Activated T-cell treated with anti-CD3 and anti-CD28 coated beads, Interleukin-2, amount 50 U/mL, for 1 hour (primary cell): ENCODE measurements at regions not wholly inside any gene's neighbourhood (a gene's known extent, or its start where the extent isn't known, plus 50 kb on each side); places are given as distances from the start of the nearest gene placed in this dataset.

Experiments
- DNase-seq: peaks from one replicate; pipeline ENCODE4 v3.0.0-alpha.2; 2020

DNA sequence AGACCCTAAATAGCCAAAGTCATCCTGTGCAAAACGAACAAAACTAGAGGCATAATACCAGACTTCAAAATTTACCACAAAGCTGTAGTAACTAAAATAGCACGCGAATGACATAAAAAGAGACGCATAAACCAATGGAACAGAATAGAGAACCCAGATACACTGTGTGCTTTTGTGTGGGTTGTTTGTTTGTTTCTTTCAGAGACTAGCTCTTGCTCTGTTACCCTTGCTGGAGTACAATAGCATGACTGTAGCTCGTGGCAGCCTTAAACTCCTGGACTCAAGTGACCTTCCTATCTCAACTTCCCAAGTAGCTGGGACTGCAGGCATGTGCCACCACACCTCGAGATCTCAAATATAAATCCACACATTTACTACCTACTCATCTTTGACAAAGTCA is 1314.6 kb upstream of the GBE1 start:
- DNase-seq, result no peak

DNA sequence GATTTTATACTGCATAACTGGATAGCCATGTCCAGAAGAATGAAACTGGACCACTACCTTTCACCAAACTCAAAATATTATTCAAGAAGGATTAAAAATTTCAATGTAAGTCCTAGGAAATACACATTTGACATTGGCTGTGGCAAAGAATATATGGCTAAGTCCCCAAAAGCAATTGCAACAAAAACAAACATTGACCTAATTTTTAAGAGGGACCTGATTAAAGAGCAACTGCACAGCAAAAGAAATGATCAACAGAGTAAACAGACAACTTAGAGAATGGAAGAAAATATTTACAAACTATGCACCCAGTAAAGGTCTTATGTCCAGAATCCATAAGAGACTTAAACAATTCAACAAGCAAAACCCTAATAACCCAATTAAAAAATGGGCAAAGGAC is 1313.0 kb upstream of the GBE1 start:
- no peak for DNase-seq

DNA sequence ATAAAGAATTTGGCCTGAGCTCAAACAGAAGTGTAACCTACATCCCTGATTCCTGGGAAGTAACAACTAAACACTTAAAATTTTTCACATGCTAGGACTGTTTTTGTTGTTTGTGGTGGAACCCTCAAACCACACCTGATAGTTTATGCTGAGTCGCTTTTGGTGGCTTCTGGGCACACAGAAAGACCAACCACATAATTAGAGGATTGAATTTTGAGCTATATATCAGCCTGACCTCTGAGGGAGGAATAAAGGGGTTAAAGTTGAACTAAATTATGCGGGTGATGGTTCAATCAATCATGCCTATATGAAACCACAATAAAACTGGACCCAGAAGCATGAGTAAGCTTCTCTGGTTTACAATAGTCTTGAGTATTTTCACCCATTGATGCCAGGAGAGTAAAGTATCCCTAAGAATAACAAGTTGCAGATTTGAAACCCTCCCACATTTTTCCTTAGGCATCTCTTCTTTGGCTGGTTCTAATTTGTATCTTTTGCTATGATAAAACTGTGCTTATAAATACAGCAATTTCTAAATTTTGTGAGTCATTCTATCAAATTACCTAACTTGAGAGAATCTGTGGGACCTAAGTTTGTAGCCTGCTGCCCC is 1304.5 kb upstream of the GBE1 start:
- no peak for DNase-seq

DNA sequence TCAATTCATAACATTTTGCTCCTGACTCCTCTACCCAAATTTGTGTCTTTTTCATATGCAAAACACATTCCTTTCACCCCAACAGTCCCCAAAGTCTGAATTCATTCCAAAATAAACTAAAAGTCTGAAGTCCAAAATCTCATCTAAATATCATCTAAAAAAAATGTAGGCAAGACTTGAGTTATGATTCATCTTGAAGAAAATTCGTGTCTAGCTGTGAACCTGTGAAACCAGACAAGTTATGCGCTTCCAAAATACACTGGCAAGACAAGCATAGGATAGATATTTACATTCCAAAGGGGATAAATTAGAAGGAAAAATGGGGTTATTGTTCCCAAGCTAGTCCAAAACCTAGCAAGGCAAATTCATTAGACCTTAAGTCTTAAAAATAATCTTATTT is 1302.0 kb upstream of the GBE1 start:
- DNase-seq, result no peak

DNA sequence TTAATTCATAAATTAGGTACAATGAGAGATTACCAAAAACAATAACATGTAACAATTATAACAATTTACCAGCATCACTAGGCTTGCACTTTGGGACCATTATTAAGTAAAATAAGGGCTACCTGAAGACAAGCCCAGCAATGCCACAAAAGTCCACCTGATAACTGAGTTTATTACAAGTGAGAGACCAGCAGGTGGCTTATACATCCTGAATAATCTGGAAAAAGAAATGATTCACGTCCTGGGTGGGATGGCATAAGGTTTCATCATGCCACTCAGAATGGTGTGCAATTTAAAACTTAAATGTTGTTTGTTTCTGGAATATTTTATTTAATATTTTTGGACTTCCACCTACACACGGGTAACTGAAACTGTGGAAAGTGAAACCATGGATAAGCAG is 1287.1 kb upstream of the GBE1 start:
- DNase-seq, result no peak

DNA sequence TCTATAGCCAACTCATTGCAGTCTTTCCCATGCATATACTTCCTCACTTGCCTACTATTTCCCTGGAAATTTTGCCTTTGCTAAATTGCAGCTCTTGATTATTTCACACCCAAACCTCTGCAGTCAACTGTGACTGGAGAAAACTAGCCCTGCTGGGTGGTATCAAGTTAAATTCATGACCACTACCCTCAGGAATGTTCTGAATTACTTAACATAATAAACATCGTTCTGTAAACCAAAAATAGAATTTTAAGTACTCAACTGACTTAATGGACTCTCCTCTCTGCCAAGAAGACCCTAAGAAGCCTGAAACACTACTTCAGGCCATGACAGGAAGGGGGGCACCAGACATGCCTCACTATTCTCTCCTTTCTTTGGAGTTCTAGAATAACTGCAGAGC is 1278.0 kb upstream of the GBE1 start:
- no peak for DNase-seq

DNA sequence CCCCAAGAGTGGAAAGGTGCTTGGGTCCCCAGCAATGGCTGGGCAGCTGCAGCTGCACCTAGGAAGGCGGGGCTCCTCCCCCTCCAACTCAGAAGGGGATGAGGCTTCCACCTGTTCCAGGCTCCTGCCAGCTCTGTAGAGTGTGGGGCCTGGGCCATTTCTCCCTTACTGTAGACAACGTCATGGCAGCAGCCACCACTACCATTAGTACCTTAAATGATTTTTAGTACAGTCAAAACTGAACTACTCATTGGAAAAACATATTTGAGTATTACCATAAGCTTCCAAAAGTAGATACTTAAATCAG is 1274.2 kb upstream of the GBE1 start:
- DNase-seq, result no peak

DNA sequence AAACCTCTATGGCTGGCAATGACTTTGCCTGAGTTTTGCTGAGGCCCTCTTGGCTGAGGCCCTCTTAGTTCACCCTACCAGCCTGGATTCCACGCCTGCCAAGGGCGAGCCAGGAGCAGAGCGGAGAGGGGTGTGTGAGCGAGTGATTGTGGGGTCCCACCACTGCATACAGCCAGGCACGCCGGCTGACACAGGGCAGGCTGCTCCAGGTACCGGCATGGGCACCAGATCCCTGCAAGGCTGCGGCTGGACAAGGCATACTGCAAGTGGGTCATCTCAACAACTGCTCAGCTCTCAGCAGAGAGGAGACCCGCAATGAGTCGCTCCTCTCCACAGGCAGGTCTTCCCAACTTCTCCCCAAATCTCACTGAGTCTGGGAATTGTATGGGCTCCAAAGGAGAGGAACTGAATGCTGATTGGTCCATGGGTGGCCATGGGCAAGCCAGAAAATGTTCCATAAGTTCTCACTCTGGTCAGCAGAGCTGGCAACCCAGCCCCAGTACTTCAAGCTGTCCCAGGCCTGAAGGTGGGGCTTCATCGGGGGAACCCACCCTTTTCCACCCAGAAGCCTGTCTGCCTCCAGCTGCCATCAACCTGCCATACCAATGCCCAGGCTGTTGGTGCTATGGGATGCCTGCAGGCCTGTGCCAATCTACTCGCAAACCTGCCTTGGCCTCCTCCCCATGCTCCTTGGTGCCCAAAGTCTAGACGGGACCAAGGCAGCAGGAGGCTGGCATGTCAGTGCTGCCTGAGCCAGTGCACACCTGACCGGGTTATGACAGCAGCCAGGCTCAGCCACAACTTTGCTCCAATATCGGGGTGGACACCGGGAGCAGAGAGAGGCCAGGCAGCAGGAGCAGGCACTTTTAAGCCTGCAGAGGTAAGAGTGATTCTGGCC is 1273.6 kb upstream of the GBE1 start:
- DNase-seq, result peak; percentile 10

DNA sequence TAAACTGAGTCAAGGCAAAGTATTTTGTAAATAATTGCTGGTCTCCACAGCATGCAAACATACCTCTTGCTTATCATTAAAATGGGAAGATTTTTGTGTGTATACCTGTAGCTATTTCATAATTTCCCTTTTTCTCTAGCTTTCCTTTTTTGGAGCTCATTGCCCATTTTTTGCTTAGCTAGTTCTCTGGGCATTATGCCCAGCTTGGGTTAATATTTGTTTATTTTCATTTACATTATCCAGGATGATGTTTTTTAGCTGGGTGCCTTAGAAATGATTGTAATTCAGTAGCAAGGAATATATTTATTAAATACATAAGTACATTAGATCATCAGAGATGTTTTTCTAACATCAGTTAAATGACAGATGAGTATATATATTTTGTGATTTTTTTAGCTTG is 1271.7 kb upstream of the GBE1 start:
- DNase-seq, result no peak

DNA sequence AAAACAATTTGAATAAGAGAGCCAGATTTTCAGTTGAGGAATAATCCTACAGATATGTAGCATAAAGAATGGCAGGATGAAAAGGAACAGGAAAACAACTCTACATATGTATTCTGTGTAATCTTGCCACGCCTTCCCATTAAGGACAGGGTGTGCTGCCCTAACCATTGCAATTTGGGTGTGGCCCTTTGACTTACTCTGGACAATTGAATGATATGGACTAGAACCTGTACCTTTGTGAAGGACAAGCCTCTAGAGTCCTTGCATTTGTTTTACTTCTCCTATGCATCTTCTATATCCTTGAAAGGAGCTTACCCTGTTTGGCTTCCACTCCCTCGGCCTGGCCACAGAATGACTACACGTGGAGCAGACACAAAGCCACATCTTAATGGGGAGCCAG is 1261.6 kb upstream of the GBE1 start:
- no peak for DNase-seq

DNA sequence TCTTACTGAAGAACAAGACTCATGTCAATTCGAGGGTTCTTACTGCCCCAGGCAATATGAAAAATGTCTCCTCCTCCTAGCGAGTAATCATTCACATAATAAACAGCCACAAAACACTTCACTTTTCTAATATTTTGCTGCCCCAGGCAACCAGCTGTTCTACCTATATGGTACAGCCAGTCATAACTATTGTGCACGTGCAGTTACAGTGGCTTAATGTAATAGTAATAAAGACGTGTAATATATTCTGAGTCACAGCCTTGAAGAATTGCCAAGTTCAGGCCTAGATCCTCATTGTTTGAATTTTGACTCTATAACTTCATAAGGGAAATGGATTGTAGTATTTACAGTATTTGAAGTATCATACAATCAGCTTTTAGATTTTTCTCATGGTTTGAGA is 1250.0 kb upstream of the GBE1 start:
- no peak for DNase-seq

DNA sequence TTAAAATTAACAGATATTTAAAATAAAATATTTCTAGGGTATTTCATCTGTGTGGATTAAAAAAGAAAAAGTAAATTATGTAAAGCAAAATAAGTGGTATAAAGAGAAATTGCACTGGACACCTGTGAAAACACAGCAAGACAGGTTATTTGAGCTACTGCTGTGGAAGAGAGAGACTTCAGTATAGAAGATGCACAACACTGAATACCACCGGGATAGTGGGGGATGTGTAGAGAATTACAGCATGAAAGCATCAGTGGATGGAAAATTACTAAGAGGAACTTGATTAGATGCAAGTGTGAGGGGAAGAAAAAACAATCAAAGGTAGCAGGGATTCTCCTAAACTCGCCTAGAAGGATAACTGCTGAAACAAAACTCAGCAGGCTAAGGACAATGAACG is 1242.5 kb upstream of the GBE1 start:
- DNase-seq, result no peak

DNA sequence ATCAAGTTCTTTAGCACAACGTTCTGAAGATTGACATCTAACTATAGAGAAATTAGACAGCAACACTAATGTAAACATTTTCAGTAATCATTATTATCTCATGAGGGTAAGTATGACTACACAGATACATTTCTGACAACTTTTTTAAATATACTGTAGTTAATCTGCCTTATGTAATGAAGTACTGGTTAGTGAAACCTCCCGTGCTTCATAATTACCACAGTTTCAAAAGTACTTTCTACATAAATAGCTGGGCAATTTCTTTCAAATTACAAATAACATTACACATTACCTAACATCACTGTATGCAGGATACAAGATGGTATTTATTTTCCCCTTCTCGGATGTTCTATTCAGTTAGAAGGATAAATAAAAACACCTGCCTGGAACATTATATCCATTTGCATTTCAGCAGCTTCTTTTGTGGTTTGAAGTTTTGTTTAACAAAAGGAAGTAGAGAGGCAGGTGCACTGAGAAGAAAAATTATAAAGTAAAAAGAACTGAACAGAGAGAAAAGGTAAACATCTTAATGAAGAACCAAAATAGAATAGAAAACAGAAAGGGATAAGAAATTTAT is 1241.5 kb upstream of the GBE1 start:
- no peak for DNase-seq

DNA sequence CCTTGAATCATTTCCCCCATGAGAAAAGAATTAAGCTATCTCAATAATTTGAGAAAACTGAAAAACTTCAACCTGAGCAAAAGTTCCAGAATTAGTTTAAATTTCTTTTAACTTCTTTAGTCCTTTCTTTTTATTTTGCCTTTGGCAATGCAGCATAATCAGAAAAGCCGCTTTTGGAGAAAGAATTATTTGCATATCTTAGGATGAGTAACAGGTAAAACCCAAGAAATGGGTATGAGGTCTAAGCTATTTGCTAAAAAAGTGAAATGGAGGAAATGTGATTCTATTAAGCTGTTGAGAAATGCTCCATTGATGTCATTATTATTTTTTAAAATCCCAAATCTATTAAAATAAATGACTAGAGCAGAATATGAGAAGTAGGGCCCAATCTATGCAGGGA is 1238.3 kb upstream of the GBE1 start:
- no peak for DNase-seq

DNA sequence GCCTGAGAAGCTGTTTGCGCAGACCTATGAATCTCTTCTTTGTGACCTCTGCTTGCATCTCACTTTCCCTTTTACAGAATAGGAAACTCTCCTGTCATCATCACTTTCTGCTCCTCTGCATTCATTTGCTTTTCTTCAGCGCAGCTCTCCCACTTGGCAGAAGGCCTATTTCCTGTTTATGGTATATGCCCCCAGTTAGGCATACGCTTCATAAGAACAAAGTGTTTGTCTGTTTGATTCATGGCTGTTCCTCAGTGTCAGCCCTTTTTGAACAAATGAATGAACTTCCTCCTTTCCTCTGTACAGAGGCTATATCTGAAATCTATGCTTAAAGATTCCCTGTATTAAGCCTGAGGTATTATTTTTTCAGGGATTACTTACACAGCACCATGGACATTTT is 1216.9 kb upstream of the GBE1 start:
- DNase-seq, result no peak

DNA sequence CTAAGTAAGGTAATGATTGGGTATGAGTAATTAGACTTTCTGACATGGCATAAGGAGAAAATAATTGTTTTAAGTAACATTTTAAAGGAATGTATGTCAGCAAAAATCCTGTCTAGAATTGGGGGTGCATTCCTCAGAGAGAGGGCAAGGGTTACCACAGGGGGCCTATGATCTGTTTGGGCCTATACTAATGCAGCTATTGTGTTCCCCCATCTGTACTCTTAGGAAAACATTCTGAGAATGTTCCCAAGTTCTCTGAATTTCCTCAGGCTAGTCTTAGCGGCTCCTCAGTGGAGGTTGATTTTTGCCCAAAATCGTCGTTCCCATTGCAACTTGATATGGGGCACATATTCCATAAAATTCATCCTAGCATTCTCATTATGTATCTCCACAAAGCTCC is 1216.4 kb upstream of the GBE1 start:
- no peak for DNase-seq

DNA sequence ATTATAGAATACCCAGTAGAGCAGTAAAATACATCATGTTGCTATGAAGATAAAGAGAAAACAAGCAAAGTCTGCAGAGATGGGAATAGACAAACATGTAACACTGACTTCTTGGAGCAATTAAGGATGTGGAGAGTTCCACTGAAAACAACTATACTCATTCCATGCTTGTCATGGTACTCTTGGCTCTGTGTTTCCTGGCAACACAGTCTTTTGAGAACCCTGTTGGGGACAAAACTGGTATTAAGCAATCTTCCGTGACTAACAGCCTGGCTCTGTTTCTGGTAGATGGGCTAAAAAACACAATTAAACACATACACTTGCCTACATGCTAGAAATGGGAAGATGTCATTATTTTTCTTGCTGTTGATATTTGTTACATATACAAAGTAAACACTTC is 1212.3 kb upstream of the GBE1 start:
- DNase-seq, result no peak

DNA sequence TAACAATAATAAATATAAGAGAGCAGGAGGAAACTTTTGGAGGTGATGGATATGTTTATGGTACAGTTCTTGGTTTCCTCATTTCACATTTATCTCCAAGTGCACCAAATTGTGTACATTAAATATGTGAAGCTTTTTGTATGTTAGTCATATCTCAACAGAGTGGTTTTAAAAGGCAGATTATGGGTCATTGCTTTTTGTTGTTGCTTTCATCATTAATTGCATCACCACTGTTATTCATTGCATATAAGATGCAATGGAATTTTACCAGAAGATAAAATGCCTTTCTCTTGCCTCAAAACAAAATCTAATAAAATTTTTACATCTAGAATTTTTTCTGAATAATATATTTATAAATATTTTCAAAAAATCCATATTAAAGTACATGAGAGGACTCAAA is 1198.9 kb upstream of the GBE1 start:
- no peak for DNase-seq

DNA sequence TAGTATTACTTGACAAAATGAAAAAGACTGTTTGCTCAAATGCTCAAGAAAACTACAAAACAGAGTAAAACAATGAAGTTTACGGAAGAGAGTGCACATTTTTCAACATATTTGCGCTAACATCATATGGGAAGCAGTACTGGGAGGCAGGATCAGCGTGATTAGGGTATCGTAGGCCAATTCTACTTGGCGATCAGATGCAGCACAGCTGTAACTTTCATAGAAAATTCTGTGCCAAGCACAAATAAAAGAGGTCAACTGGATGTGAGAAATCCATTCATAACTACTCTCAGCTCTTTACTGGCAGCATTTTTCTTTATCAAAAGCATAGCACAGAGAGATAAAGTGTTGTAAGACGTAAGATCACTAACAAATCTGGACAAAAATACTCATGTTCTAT is 1196.3 kb upstream of the GBE1 start:
- DNase-seq, result no peak

DNA sequence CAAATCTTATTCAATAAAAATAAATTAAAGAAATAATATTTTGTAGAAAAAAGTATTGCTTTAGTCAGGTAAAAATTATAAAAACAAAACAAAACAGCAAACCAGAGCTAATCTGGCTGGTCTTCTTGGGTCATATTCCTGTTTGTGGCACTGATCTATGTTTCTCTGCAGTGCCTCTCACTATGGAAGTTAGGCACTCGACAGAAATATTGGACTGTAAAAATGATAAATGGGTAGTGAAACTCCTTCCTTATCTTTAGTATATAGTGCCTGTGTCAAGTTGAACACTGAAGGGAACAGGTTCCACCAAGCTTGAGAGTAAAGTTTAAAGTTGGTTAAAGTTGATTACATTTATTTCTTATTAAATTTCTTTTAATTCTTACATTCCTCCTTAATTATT is 1195.6 kb upstream of the GBE1 start:
- no peak for DNase-seq

DNA sequence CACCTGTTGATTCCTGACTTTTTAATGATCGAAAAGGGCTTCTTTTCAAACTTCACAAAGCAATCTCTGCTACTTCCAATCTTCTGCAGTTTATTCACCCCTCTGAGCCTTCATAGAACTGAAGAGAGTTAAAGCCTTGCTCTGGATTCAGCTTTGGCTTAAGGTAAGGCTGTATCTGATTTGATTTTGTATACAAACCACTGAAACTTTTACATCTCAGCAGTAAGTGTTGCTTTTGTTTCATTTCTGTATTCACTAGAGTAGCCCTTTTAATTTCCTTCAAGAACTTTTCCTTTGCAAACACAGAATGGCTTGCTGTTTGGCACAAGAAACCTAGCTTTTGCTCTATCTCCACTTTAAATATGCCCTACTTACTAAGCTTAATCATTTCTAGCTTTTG is 1193.0 kb upstream of the GBE1 start:
- no peak for DNase-seq

DNA sequence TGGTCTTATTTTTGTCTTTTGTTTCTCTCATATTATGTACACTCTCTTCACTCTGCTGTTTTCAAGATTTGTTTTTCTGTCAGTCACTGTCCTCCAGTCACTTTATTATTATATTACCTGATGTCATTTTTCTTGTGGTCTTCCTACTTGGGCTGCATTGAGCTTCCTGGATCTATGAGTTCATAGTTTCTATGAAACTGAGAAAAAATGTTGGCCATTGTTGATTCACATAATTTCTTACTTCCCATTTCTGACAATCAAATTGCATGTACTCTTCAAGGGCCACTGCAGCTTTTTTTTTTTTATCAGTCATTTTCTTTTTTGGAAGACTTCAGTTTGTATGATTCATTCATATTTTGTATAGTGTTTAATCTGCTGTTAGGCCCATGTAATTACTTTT is 1180.6 kb upstream of the GBE1 start:
- no peak for DNase-seq

DNA sequence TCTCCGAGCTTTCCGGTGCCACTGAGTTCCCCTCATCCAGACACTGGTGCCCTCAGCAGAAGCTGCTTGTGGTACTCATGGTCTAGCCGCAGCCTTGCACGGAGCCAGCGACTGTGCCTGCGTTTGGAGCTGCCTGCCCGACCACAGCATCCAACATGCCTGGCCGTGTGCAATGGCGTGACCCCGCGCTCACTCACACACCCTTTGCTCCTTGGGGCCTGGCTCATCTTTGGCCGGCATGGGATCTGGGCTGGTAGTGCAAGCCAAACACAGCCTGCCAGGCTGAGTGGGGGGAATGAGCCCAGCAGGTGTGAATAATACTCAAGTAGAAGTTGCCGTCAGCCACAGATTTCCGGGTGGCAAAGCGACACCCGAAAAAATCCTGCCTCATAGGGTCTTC is 1178.7 kb upstream of the GBE1 start:
- DNase-seq, result no peak

DNA sequence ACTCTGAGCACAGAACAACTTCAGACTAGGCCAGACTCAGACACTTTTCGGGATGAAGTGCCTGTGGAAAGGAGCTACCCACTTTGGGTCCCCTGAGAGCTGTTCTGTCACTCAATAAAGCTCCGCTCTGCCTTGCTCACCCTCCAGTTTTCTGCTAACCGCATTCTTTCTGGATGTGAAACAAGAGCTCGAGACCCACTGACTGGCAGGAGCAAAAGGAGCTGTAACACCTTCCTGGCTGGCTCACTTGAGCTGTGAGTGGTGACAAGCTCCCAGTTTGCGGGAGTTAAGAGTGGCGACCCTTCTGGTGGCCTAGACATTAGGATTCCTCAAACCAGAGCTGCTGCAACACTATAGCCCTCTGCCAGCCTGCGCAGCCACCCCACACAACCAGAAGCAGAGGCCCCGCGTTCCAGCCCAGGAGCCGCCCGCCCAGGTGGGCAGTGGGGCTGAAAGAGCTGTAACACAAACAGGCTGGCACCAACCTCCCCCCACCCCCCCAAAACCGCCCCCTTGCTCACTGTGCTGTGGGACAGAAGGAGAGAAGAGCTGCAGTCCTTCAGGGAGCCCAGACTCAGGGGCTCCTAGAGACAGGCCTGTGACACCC is 1178.1 kb upstream of the GBE1 start:
- DNase-seq, result no peak
